B cell (primary cell): ENCODE measurements at regions not wholly inside any gene's neighbourhood (a gene's known extent, or its start where the extent isn't known, plus 50 kb on each side); places are given as distances from the start of the nearest gene placed in this dataset.

ENCODE experiments used
- ATAC-seq: fragments of 200-7000 bp; cut with Tn5 transposase; one replicate; pipeline ENCODE4 v1.10.0; 2021; ENCODE audit warnings: low read depth, mild to moderate bottlenecking, moderate number of reproducible peaks, moderate library complexity
- CTCF ChIA-PET: fragments of 350-600 bp; sonication (Branson Sonifier 250); formaldehyde crosslinking; loops from one replicate; lab custom pipeline; 2021; ENCODE audit warnings: antibody characterized with exemption, inconsistent platforms; lab: Charles Lee
- POLR2A ChIA-PET: fragments of 350-600 bp; sonication (Branson Sonifier 250); formaldehyde crosslinking; loops from one replicate; lab custom pipeline; 2021; ENCODE audit warnings: antibody characterized with exemption; lab: Charles Lee
- DNase-seq: peaks from one replicate; pipeline ENCODE4 v3.0.0; 2013
- H2AFZ ChIP-seq: 2 replicates; pipeline ENCODE4 v1.6.1; 2012; ENCODE audit warnings: mild to moderate bottlenecking, low read depth, low read length; ENCODE audit not compliant: insufficient read depth, poor library complexity, severe bottlenecking
- H3K27ac ChIP-seq, 2 donors: 1 replicate in 1 of 2; 2 replicates in 1 of 2; pipeline ENCODE4 v1.5.1; 2012 to 2013; ENCODE audit warnings: low read length in 2 of 2, mild to moderate bottlenecking in 2 of 2, moderate library complexity in 1 of 2
- H3K27me3 ChIP-seq, 4 experiments: fragments of 200-600 bp in 1 of 4; sonication (generic) in 1 of 4; replicated peaks in 1 of 4; 1 replicate in 2 of 4; 2 replicates in 2 of 4; pipeline versions ENCODE4 v1.6.1 to v1.7.0; 2013 to 2016; ENCODE audit warnings: low read length in 3 of 4, mild to moderate bottlenecking in 2 of 4, mixed read lengths in 1 of 4, moderate library complexity in 1 of 4; ENCODE audit not compliant: insufficient read depth in 4 of 4, control insufficient read depth in 3 of 4; ENCODE audit errors: control extremely low read depth in 1 of 4
- H3K36me3 ChIP-seq, 2 experiments: replicated peaks in 1 of 2; 1 replicate in 1 of 2; 2 replicates in 1 of 2; pipeline versions ENCODE4 v1.6.1 to v1.7.1; 2013; ENCODE audit warnings: low read length in 1 of 2; ENCODE audit not compliant: insufficient read depth in 2 of 2, control insufficient read depth in 1 of 2; ENCODE audit errors: control extremely low read depth in 1 of 2, extremely low read depth in 1 of 2
- H3K4me1 ChIP-seq, 2 donors: fragments of 200-600 bp in 1 of 2; sonication (generic) in 1 of 2; 1 replicate in 1 of 2; 2 replicates in 1 of 2; pipeline versions ENCODE4 v1.5.1 to v1.6.1; 2013 to 2017; ENCODE audit warnings: low read length in 2 of 2; ENCODE audit not compliant: control insufficient read depth in 2 of 2, insufficient read depth in 2 of 2
- H3K4me2 ChIP-seq: replicated peaks from 2 replicates; pipeline ENCODE3; 2012; ENCODE audit warnings: mild to moderate bottlenecking, low read depth, low read length; ENCODE audit not compliant: poor library complexity, severe bottlenecking
- H3K4me3 ChIP-seq, 5 experiments: fragments of 200-600 bp in 1 of 5; sonication (generic) in 1 of 5; 1 replicate in 3 of 5; 2 replicates in 2 of 5; pipeline versions ENCODE4 v1.5.1 to v1.7.0; 2011 to 2016; ENCODE audit warnings: low read length in 4 of 5, mild to moderate bottlenecking in 4 of 5, low read depth in 2 of 5, control low read depth in 1 of 5, moderate library complexity in 1 of 5; ENCODE audit not compliant: insufficient read depth in 1 of 5; ENCODE audit errors: control extremely low read depth in 1 of 5, extremely low read depth in 1 of 5
- H3K79me2 ChIP-seq: fragments of 200-600 bp; sonication (generic); one replicate; pipeline ENCODE4 v1.6.0; 2016; ENCODE audit warnings: low read length; ENCODE audit not compliant: control insufficient read depth, insufficient read depth
- H3K9ac ChIP-seq: fragments of 200-600 bp; sonication (generic); 2 replicates; pipeline ENCODE4 v1.6.1; 2017; ENCODE audit warnings: mild to moderate bottlenecking, low read length, moderate library complexity
- H3K9me3 ChIP-seq, 3 donors: one replicate each; pipeline versions ENCODE4 v1.6.1 to v1.7.1; 2013; ENCODE audit warnings: low read length in 2 of 3; ENCODE audit not compliant: control insufficient read depth in 2 of 3, insufficient read depth in 1 of 3; ENCODE audit errors: control extremely low read depth in 1 of 3
- H4K20me1 ChIP-seq: 2 replicates; pipeline ENCODE4 v1.6.0; 2012; ENCODE audit warnings: mild to moderate bottlenecking, low read length; ENCODE audit not compliant: insufficient read depth, control insufficient read depth, poor library complexity, severe bottlenecking
- H3K27ac Mint-ChIP-seq: one replicate; pipeline ENCODE4 v1.8.0; 2021; ENCODE audit warnings: mixed read lengths
- H3K27me3 Mint-ChIP-seq: one replicate; pipeline ENCODE4 v1.8.0; 2021; ENCODE audit warnings: mixed read lengths
- H3K4me1 Mint-ChIP-seq: one replicate; pipeline ENCODE4 v1.8.0; 2021; ENCODE audit warnings: mixed read lengths
- H3K4me3 Mint-ChIP-seq: one replicate; pipeline ENCODE4 v1.8.0; 2021; ENCODE audit warnings: mixed read lengths
- H3K9me3 Mint-ChIP-seq: one replicate; pipeline ENCODE4 v1.8.0; 2022; ENCODE audit warnings: mixed read lengths; ENCODE audit not compliant: insufficient read depth
- EZH2 ChIP-seq: IDR thresholded peaks from 2 replicates; pipeline ENCODE4 v1.6.1; 2012; ENCODE audit warnings: borderline replicate concordance, low read depth, mild to moderate bottlenecking, moderate library complexity, low read length; ENCODE audit not compliant: insufficient read depth, poor library complexity, severe bottlenecking
- WGBS: methylation state at CpG from one replicate; pipeline ENCODE4 v1.1.5; 2013; ENCODE audit warnings: missing lambda C conversion rate; ENCODE audit not compliant: insufficient coverage; 5-methylcytosine and 5-hydroxymethylcytosine counted together
- intact Hi-C: fragments of 100-400 bp; cut with micrococcal nuclease; formaldehyde crosslinking; loops from one replicate; pipeline ENCODE4 v1.10.0; 2022
- TF ChIP-seq, protein P1 (sequence below): fragments of 200-600 bp; IDR thresholded peaks from one replicate; pipeline ENCODE4 v1.8.0; 2022; ENCODE audit warnings: antibody characterized with exemption, mild to moderate bottlenecking

- no peak for ATAC-seq
- CTCF ChIA-PET, result no interaction called here
- H3K4me3 Mint-ChIP-seq, result no peak overlapping the region
Measured at GRCh38 chr2:71892896-71893295, 254.8 kb downstream of the CYP26B1 start.

GRCh38 chr2:71892423-71892730 is 255.3 kb downstream of the CYP26B1 start:
- H3K4me3 ChIP-seq, result no peak overlapping the region
- POLR2A ChIA-PET, result no interaction called here
- no peak overlapping the region for H3K9ac ChIP-seq
- no peaks in the 10 kb centered on the region for H3K4me1 ChIP-seq
- H3K4me3 Mint-ChIP-seq, result no peak overlapping the region
- no peaks in the 10 kb centered on the region for H3K9me3 Mint-ChIP-seq
- H4K20me1 ChIP-seq, result no peaks in the 10 kb centered on the region
- no peak overlapping the region for H2AFZ ChIP-seq
- H3K79me2 ChIP-seq, result no peaks in the 10 kb centered on the region
- no peak overlapping the region for H3K4me2 ChIP-seq
- H3K27ac ChIP-seq, result no peak overlapping the region
- DNase-seq (no peak), ATAC-seq (no peak)
- CTCF ChIA-PET, result no interaction called here
- no peaks in the 10 kb centered on the region for H3K4me1 Mint-ChIP-seq
- WGBS, result 100% methylated on average over 1 of the region's 2 CpGs
- no peaks in the 10 kb centered on the region for H3K27me3 ChIP-seq
- TF ChIP-seq, protein P1, sequence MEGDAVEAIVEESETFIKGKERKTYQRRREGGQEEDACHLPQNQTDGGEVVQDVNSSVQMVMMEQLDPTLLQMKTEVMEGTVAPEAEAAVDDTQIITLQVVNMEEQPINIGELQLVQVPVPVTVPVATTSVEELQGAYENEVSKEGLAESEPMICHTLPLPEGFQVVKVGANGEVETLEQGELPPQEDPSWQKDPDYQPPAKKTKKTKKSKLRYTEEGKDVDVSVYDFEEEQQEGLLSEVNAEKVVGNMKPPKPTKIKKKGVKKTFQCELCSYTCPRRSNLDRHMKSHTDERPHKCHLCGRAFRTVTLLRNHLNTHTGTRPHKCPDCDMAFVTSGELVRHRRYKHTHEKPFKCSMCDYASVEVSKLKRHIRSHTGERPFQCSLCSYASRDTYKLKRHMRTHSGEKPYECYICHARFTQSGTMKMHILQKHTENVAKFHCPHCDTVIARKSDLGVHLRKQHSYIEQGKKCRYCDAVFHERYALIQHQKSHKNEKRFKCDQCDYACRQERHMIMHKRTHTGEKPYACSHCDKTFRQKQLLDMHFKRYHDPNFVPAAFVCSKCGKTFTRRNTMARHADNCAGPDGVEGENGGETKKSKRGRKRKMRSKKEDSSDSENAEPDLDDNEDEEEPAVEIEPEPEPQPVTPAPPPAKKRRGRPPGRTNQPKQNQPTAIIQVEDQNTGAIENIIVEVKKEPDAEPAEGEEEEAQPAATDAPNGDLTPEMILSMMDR, result no peak
- no peak for TF ChIP-seq EZH2
- intact Hi-C loops, result no loop called here
- H3K27me3 Mint-ChIP-seq, result no peaks in the 10 kb centered on the region
- H3K36me3 ChIP-seq, result no peaks in the 10 kb centered on the region
- H3K27ac Mint-ChIP-seq, result no peak overlapping the region
- H3K9me3 ChIP-seq, result peaks cover 0 to 3% (median 0%) of the 10 kb centered on the region in 3 donors

More at GRCh38 chr2:71892896-71893295, 254.8 kb downstream of the CYP26B1 start:
- intact Hi-C loops, result no loop called here
- no peak overlapping the region for H3K9ac ChIP-seq
- H3K27me3 ChIP-seq, result no peaks in the 10 kb centered on the region
- H3K27me3 Mint-ChIP-seq, result no peaks in the 10 kb centered on the region
- H3K9me3 Mint-ChIP-seq, result no peaks in the 10 kb centered on the region
- TF ChIP-seq, protein P1, result no peak
- TF ChIP-seq EZH2, result no peak
- H3K4me1 Mint-ChIP-seq, result no peaks in the 10 kb centered on the region
- H4K20me1 ChIP-seq, result no peaks in the 10 kb centered on the region
- 94% methylated on average over 5 of the region's 6 CpGs for WGBS
- no peaks in the 10 kb centered on the region for H3K36me3 ChIP-seq
- H3K9me3 ChIP-seq, result peaks cover 0 to 3% (median 0%) of the 10 kb centered on the region in 3 donors
- H3K27ac Mint-ChIP-seq, result no peak overlapping the region
- DNase-seq, result no peak
- H3K4me2 ChIP-seq, result no peak overlapping the region
- POLR2A ChIA-PET, result no interaction called here
- no peaks in the 10 kb centered on the region for H3K79me2 ChIP-seq
- no peaks in the 10 kb centered on the region for H3K4me1 ChIP-seq
- no peak overlapping the region for H3K4me3 ChIP-seq
- H3K27ac ChIP-seq, result no peak overlapping the region
- H2AFZ ChIP-seq, result no peak overlapping the region
